GM18861 (cell line): ENCODE measurements at regions not wholly inside any gene's neighbourhood (a gene's known extent, or its start where the extent isn't known, plus 50 kb on each side); places are given as distances from the start of the nearest gene placed in this dataset.
A peak's percentile ranks its signal among the peaks of the same experiment; 100 is the strongest.

Experiments
- ATAC-seq: cut with Tn5 transposase; IDR thresholded peaks from one replicate; pipeline ENCODE4 v1.9.1; 2021; ENCODE audit not compliant: unreplicated experiment

DNA sequence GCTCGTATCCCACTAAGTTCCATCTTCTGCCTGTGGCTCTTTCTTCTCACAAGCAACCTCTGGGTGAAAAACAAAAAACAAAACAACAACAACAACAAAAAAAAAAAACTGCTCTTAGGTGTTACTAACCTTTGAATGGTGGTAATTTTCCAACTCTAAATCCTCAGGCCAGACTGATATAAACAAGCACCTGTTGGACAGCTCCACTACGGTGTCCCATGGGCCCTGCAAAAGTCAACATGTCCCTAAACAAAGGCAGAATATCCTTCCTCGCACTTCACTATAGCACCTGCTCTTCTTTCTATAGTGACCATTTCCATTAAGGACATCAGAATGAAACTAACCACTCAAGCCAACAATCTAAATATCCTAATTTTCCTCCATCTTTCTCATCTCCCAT is 54.6 kb upstream of the PARM1 start:
- no peak for ATAC-seq

DNA sequence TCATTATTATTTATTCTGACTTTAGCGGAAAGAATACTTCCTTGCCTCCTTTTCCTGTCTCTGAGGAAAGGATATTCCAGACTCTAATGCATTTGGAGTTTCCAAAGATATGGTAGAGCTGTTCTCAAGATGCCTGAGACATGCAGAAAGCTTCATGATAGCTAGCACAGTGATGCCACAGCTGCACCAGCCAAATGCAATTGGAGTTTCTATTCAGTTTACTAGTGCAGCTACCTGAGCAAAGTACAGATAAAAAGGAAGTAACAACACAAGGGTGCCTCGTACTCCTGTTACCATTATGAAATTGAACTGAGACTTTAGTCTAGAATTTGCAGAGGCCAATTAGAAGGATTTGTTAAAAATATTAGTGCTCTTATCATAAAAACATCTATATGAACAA is 57.5 kb upstream of the PARM1 start:
- ATAC-seq: no peak

DNA sequence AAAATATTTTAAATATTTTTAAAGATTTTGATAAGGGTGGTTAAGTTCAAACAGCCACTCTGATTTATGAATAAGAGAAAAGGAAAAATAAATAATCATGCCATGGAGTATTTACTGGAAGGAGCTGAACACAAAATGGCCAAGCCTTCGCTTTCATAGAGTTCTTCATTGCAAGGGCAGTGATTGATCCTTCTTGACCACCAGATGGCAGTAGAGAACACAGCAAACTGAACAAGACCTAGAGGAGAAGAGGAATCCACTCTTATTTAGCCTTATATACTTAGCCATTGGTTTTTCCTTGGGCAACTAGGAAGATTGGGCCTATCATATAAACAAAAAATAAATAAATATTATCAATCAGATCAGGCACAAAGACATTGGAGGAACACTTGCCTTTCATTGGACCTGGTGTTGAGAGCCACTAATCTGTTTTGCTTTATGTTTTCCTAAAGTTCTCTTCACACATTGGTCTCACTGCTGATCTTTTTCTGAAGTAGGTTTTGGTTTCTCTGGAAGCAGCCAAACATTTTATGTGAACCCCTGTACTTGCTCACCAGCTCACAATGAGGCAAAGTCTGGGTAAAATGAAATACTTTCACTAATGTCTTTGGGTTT is 58.1 kb upstream of the PARM1 start:
- peak; percentile 31 for ATAC-seq

DNA sequence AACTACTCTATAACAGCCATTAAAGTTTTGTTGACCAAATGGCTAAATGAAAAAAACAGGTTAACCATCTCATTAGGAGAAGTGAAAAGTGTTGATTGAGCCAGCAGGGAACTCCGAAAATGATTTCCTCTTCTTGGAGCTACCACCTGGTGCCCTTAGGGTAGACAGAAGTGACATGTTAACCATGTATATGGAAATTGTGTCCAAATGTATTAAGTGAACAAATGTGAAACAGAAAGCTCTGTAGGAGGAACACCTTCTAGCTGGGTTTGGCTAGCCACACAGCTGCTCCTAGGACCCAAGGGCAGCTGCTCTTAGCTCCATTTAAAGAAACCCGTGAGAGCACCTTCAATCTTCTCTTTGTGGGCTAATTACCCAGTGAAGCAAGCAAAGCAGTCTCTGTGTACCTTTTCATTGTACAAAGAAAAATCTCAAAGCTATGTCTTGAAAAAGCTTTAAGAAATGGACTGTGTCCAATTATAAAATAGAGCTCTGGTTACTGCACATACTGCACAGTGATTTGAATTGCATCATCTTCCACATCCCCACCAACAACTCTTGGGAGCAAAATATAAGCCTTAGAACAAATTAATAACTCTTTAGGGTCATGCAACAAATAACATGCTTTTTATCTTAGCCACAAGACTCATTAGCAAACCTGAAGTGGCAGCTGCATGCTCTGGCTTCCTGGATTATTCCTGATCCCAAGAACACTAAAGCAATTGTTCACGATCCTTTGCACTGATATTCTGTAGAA is 59.2 kb upstream of the PARM1 start:
- peak; percentile 95 for ATAC-seq

DNA sequence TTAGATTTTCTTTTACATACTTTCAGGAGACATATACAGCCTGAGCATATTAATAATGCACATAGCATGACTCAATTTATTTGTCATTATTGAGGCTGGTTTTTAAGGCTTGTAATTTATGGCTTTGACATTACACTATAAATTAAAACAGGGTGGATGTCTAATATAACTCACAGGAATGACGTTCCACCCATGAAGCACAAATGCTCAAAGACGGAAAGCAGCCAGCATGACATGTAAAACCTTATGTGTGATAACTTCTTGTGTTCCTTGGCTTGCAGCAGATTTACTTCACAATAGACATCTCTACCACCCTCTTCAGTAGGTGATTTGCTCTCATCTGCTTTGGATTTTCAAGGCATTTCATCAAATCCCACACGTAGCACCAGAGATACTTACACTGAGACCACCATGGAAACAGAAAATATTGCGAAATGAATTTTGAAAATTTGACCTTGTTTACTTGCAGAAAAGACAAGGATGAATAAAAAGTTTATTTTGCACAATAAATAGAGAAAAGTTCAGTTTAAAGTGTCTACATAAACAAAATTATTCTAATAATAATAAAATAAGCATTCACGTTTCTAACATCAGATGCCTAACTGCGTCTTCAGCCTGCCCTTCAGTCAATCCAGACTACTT is 64.7 kb upstream of the BTC start:
- ATAC-seq: no peak

DNA sequence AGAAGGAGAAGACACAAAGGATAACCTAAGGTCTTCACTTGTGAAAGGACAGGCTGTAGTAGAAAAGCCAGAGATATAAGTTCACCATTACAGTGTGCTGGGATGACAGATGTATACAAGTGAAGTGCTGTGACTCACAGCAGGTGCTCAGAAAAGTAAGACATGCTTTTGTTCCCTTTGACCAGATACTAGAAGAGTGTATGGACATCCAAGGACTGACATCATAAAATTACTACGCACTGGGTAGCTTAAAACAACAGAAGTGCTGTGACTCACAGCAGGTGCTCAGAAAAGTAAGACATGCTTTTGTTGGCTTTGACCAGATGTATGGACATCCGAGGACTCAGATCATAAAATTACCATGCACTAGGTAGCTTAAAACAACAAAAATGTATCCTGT is 61.6 kb upstream of the BTC start:
- ATAC-seq: no peak

DNA sequence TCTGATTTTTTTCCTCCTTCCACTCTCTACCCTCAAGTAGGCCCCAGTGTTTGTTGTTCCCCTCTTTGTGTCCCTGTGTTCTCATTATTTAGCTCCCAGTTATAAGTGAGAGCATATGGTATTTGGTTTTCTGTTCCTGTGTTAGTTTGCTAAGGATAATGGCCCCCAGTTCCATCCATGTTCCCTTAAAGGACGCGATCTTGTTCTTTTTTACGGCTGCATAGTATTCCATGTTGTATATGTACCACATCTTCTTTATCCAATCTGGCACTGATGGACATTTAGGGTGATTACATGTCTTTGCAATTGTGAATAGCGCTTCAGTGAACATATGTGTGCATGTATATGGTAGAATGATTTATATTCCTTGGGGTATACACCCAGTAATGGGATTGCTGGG is 54.5 kb upstream of the BTC start:
- no peak for ATAC-seq

DNA sequence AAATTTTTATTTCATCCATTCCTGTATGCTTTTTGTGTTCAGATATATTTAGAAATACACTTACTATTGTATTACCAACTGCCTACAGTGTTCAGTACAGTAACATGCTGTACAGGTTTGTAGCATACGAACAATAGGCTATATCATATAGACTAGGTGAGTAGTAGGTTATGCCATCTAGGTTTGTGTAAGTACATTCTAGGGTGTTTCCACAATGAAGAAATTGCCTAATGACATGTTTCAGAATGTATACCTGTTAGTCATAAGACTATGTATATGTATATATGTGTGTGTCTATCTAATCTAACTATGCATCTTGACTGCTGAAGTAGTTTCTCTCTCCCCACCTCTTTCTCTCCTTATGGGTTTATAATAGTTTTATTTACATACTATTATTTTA is 51.5 kb upstream of the BTC start:
- ATAC-seq: no peak
